Ishikawa (cell line): ENCODE measurements at regions not wholly inside any gene's neighbourhood (a gene's known extent, or its start where the extent isn't known, plus 50 kb on each side); places are given as distances from the start of the nearest gene placed in this dataset.

ENCODE experiments used
- CEBPB ChIP-seq: IDR thresholded peaks from 2 replicates; pipeline ENCODE4 v1.6.1; 2012
- CREB1 ChIP-seq: IDR thresholded peaks from 2 replicates; pipeline ENCODE4 v1.6.1; 2012; ENCODE audit warnings: low read depth
- EGR1 ChIP-seq: IDR thresholded peaks from 2 replicates; pipeline ENCODE4 v1.6.1; 2012
- EP300 ChIP-seq: IDR thresholded peaks from 2 replicates; pipeline ENCODE4 v1.6.1; 2012; ENCODE audit warnings: borderline replicate concordance
- FOXM1 ChIP-seq: IDR thresholded peaks from 2 replicates; pipeline ENCODE4 v1.6.1; 2012; ENCODE audit warnings: low read depth, borderline replicate concordance
- MAX ChIP-seq: IDR thresholded peaks from 2 replicates; pipeline ENCODE4 v1.6.1; 2012
- NFIC ChIP-seq: IDR thresholded peaks from 2 replicates; pipeline ENCODE4 v1.6.1; 2012
- RAD21 ChIP-seq: IDR thresholded peaks from 2 replicates; pipeline ENCODE4 v1.6.1; 2012; ENCODE audit warnings: low read depth
- REST ChIP-seq: IDR thresholded peaks from 2 replicates; pipeline ENCODE4 v1.6.1; 2012; ENCODE audit warnings: low read depth, mild to moderate bottlenecking
- TAF1 ChIP-seq: IDR thresholded peaks from 2 replicates; pipeline ENCODE4 v1.6.1; 2012; ENCODE audit warnings: low read depth, mild to moderate bottlenecking
- TCF12 ChIP-seq: IDR thresholded peaks from 2 replicates; pipeline ENCODE4 v1.6.1; 2012; ENCODE audit warnings: low read depth
- TEAD4 ChIP-seq: IDR thresholded peaks from 2 replicates; pipeline ENCODE4 v1.6.1; 2012
- USF1 ChIP-seq: IDR thresholded peaks from 2 replicates; pipeline ENCODE4 v1.6.1; 2012
- YY1 ChIP-seq: IDR thresholded peaks from 2 replicates; pipeline ENCODE4 v1.6.1; 2012; ENCODE audit warnings: low read depth
- ZBTB7A ChIP-seq: IDR thresholded peaks from 2 replicates; pipeline ENCODE4 v1.6.1; 2012; ENCODE audit warnings: low read depth

DNA sequence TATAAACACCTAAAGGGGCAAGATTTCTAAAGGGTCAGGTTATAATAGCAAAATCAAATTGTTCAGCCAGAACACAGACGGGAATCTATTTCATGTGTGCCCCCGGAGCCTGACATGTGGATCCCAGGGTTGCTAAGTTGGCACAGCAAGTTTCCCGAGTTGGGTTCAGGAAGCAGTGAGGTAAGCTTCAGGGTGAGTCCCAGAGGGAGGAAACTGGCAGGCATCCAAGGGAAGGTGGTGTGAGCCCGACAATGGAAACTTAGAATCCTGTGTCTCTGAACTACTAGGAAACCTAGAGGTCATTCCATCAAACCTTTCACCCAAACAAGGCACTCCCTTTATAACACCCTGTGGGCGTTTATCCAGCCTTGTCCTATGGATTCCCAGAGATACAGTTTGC is 98.4 kb downstream of the ADRB2 start:
- TF ChIP-seq NFIC (peak; percentile 84), RAD21 (no peak), FOXM1 (no peak; the same call in 1 of the 2 replicates), EP300 (peak; percentile 40; the same call in 1 of the 2 replicates), MAX (0 out of 2 replicates have a peak, but pooled peaks have one; percentile 16), ZBTB7A (no peak), TCF12 (peak; percentile 45; the same call in 1 of the 2 replicates), YY1 (no peak)

DNA sequence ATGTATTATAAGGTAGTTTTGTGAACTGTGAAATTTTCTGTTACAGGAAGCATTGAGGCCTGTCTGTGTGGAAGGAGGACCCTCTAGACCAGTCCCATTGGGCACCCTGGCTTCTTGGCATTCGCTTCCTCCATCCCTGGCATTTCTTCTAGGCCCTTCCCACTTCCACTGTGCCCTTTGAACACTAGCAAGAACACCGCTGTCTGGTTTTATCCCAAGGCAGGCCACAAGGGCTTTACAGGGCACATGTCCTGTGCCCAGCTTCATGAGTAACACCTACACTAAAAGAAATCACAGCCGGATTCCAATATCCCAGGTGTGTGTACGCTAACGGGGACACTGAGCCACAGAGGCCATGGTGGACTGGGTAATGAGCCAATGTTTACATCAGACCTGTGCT is 99.8 kb downstream of the ADRB2 start:
- no peak for TF ChIP-seq EGR1
- TF ChIP-seq REST, result no peak
- TF ChIP-seq CEBPB, result no peak
- TF ChIP-seq TEAD4, result no peak
- TF ChIP-seq MAX, result no peak
- no peak for TF ChIP-seq USF1
- TF ChIP-seq TCF12, result no peak
- TF ChIP-seq FOXM1, result no peak
- TF ChIP-seq ZBTB7A, result no peak

GRCh38 chr5:148927307-148927946 is 101.0 kb downstream of the ADRB2 start:
- TF ChIP-seq REST, result no peak
- TF ChIP-seq TCF12, result no peak
- no peak for TF ChIP-seq CEBPB
- TF ChIP-seq USF1, result no peak
- no peak for TF ChIP-seq TEAD4

DNA sequence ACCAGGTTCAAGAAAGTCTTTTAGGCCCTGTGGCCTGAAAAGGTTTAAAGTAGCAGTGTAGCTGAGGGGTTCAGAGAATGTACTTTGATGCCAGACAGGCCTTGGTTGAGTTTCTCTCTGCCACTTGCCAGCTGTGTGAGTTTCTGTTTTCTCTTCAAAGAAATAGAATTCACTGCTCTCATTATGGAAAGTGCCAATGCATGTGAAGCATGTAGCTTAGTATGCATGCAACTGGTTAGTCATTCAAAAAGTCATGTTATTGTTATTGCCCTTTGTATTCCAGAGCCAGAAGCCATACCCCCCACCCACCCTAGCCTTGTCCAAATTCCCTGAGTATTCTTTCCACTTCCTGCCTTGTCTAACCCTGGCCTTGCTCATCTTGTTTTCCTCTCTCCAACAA is 101.7 kb downstream of the ADRB2 start:
- no peak for TF ChIP-seq TCF12
- TF ChIP-seq ZBTB7A, result no peak
- no peak for TF ChIP-seq NFIC
- no peak for TF ChIP-seq CEBPB
- TF ChIP-seq FOXM1, result no peak
- no peak for TF ChIP-seq MAX
- no peak for TF ChIP-seq YY1
- TF ChIP-seq RAD21, result no peak
- no peak for TF ChIP-seq EP300
- TF ChIP-seq USF1, result no peak
- TF ChIP-seq TAF1, result no peak
- no peak for TF ChIP-seq EGR1
- no peak for TF ChIP-seq CREB1
- no peak for TF ChIP-seq REST
- no peak for TF ChIP-seq TEAD4
